D721Med (cell line): ENCODE measurements at regions not wholly inside any gene's neighbourhood (a gene's known extent, or its start where the extent isn't known, plus 50 kb on each side); places are given as distances from the start of the nearest gene placed in this dataset.

Source experiments
- DNase-seq: peaks from one replicate; pipeline ENCODE4 v3.0.0; 2011; ENCODE audit warnings: low spot score; ENCODE audit not compliant: insufficient read length
- FAIRE-seq: peaks from 2 replicates; lab custom pipeline; 2011; peaks lifted over from hg19 to GRCh38; lab: Jason Lieb, UNC
- TF ChIP-seq, protein P1 (sequence below): IDR thresholded peaks from 2 replicates; pipeline ENCODE4 v1.5.1; 2012; ENCODE audit warnings: mild to moderate bottlenecking, control low read depth; ENCODE audit not compliant: insufficient read depth; ENCODE audit errors: missing control alignments

DNA sequence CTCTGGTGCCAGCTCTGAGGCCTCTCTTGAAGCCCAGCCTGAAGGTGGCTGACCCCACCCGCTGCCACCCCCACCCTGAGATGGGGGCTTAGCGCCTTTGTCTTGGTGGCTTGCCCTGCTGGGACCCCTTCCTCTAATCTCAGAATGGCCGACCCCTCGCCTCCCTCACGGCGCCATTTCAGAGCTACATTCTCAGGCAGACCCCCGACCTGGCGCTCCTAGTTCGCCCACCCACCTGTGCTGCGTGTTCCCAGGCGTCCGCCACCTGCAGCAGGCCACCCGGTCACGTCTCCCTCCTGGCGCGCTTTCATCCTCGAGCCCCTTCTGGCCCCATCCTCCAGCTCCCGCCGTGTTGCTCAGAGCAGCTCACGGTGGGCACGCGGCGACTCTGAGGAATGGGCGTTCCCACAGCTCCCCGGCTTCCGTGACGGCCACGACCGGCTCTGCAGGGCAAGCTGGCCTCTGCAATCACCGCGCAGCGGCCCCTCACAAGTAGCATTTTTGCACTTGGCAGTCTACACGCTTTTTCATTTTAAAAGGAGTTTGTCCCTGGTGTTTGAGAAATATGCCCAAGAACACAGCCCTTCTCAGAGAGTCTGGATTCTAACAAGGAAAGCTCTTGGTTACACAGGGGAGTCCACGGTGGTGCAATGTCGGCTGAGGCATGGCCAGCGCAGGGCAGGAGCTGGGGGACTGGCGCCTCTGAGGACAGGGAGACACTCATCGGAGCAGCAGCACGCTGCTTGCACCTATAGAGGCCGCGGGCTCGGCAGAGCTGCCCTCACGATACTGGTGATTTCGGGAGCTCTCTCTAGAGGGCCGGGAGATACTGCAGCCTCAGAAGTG lies 105.7 kb upstream of the C14orf180 start:
- TF ChIP-seq, protein P1, sequence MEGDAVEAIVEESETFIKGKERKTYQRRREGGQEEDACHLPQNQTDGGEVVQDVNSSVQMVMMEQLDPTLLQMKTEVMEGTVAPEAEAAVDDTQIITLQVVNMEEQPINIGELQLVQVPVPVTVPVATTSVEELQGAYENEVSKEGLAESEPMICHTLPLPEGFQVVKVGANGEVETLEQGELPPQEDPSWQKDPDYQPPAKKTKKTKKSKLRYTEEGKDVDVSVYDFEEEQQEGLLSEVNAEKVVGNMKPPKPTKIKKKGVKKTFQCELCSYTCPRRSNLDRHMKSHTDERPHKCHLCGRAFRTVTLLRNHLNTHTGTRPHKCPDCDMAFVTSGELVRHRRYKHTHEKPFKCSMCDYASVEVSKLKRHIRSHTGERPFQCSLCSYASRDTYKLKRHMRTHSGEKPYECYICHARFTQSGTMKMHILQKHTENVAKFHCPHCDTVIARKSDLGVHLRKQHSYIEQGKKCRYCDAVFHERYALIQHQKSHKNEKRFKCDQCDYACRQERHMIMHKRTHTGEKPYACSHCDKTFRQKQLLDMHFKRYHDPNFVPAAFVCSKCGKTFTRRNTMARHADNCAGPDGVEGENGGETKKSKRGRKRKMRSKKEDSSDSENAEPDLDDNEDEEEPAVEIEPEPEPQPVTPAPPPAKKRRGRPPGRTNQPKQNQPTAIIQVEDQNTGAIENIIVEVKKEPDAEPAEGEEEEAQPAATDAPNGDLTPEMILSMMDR = no peak
- FAIRE-seq (no peak), DNase-seq (no peak)

DNA sequence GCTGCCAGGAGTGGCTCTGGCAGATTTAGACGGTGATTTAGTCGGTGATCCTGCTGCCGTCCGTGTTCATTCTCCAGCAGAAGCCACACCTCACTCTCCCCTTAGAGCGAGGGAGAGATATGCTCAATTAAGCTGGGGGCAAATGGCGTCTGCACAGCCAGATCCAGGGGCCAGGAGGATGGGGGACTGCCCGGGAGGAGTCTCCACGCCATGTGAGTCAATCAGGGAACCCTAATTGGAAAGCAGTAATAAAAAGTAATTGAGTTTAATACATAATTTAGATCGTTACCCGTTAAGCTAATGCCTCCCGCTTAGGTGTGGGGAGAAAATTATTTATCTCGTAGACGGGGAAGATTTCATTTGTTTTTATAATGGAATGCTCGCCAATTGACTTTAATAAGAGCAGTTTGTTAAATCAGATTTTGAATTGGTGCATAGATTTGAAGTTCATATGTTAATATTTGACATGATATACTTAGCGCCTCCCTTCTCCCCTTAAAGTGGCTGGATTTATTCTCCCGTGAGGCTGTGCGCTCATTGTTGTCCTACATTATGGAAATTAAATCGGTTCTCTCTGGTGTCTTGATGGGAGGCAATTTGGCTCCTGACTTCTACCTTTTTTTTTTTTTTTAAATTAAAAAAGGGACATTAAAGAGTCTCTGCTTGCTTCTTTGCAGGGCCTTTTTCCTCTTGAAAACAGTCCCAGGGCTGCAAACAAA lies 104.9 kb upstream of the C14orf180 start:
- FAIRE-seq (no peak), DNase-seq (no peak)
- TF ChIP-seq, protein P1 = no peak

DNA sequence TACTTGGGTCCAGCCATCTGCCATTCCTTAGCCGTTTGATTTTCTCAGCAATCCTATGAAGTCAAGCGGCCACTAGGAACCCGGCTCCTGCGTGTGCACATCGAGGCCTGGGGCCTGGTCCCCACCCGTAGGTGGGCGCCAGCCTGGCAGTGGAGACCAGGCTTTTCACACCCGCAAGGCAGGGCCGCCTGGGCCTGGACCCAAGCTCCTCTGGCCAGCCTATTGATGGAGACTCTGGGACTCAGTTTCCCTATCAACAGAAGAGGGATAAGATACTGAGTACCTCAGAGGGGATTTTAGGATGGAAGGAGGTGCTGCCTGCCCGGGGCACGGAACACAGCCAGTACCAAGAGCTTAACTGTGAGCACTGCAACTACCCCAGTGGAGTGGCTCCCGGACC lies 104.3 kb upstream of the C14orf180 start:
- no peak for FAIRE-seq
- no peak for DNase-seq
- TF ChIP-seq, protein P1 = no peak

DNA sequence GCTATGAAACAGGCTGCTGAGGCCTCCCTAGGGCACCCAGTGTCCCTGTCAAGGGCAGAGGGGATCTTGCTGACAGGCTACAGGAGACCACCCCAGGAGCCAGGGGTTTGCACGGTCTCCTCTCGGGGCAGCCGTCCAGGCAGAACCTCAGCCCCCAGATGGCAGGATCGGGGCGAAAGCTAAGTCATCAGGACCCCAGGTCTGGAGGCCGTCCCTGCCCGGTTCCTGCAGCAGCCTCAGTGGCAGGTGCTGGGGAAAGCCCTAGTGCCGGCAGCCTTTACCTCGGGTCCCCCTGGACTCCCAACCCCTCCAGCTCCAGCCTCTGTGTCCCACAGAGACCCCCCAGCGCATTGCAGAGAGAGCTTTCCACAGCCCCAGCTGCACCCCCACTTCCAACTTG lies 103.8 kb upstream of the C14orf180 start:
- TF ChIP-seq, protein P1 = no peak
- DNase-seq (no peak), FAIRE-seq (no peak)

DNA sequence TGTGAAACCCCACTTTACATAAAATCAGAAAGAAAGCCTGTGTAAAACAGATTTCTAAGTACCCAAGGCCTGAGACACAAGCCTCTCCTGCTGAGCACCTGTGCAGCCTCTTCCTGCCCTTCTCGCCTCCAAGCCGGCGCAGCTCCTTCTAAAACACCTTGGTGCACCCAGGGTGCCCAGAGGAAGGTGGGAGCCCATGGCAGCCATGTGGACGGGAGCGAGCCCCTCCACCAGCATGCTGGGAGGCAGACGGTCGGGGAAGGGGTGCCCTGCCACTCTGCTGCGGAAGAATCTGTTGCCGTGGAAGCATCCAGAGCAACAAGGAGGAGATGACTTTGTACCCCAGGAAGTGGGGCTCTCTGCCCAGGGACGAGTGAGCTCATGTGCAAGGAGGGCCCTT lies 103.1 kb upstream of the C14orf180 start:
- DNase-seq (no peak), FAIRE-seq (no peak)
- TF ChIP-seq, protein P1 = no peak

DNA sequence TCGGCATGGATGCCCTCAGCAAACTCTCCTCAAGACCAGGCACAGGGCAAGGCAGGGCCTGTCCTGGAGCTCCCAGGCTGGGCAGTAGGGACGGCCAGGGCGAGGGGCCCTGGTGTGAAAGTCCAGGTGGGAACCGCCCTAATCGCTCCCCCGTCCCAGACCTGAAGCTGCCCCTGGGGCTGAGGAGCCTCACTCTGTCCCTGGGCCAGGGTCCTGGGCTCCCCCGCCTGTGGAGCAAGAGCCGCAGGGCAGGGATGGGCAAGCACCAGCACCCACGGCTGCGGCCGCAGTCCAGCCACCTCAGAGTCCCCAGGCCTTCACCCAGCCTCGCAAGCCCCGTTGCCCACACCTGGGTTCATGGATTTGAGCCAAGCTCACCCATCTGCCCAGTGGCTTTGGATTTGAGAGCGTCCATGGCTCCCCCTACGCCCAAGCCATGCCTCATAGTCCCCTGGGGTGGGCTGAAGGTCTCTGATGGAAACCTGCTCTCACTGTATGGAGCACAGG lies 102.4 kb upstream of the C14orf180 start:
- FAIRE-seq = no peak
- TF ChIP-seq, protein P1 = no peak
- no peak for DNase-seq
